ENCODE measurements at regions not wholly inside any gene's neighbourhood (a gene's known extent, or its start where the extent isn't known, plus 50 kb on each side); places are given as distances from the start of the nearest gene placed in this dataset.

DNA sequence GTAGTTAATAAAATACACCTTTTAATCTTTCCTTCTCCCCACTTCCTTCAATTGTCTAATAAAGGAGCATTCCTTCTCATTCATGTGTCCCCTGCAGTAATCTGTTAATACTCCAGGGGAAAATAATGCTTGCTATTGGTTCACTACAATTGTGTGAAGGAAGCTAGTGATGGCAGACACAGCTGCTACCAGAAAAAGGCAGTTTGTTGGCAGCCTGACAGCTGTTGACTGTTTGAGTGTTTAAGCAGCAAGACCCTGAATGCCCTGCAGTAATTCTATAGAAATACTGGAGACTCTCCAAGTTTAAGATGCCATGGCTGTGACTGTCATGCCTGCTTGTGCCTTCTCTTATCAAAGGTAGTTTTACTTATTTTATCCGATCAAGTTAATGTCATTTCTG is 359.5 kb downstream of the C4orf33 start:
- Mint-ChIP-seq H3K9me3 (peaks cover 0 to 3% (median 0%) of the 10 kb centered on the region in 3 donors), H3K4me1 (no peaks in the 10 kb centered on the region), H3K36me3 (no peaks in the 10 kb centered on the region), H3K27ac (no peak overlapping the region), H3K4me3 (no peak overlapping the region), H3K27me3 (no peaks in the 10 kb centered on the region)

DNA sequence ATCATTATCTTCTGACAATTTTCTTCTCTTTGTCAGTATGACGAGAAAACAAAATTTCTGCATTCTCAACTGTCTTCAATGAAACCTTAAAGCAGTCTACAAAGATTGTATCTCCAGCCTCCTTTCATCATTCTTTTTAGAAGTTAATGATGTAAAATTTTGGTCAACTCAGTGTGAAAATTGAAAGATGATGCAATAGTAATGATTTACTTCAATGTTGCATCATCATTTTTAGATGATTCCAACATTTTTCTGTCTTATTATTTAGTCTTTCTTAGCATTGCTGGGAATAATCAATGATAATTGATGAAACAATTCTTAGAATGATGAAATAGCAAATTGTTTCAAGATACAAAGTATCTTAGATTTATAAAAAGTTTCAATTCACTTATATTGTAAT is 372.7 kb downstream of the C4orf33 start:
- H3K9me3 Mint-ChIP-seq = peaks cover 3 to 8% (median 3%) of the 10 kb centered on the region in 3 donors
- no peaks in the 10 kb centered on the region for H3K4me1 Mint-ChIP-seq
- H3K4me3 Mint-ChIP-seq = no peak overlapping the region
- no peaks in the 10 kb centered on the region for H3K36me3 Mint-ChIP-seq
- no peaks in the 10 kb centered on the region for H3K27me3 Mint-ChIP-seq
- no peak overlapping the region for H3K27ac Mint-ChIP-seq

GRCh38 chr4:129474698-129475097 is 378.7 kb downstream of the C4orf33 start:
- H3K4me1 Mint-ChIP-seq = peaks cover 0 to 1% (median 0%) of the 10 kb centered on the region in 3 donors
- H3K27ac Mint-ChIP-seq = no peak overlapping the region
- no peaks in the 10 kb centered on the region for H3K27me3 Mint-ChIP-seq
- H3K9me3 Mint-ChIP-seq = peaks cover 6 to 16% (median 6%) of the 10 kb centered on the region in 3 donors
- H3K4me3 Mint-ChIP-seq = no peak overlapping the region
- no peaks in the 10 kb centered on the region for H3K36me3 Mint-ChIP-seq

GRCh38 chr4:129481107-129481506 is 385.2 kb downstream of the C4orf33 start:
- Mint-ChIP-seq H3K27ac (no peak overlapping the region), H3K27me3 (no peaks in the 10 kb centered on the region), H3K4me3 (no peak overlapping the region), H3K9me3 (no peaks in the 10 kb centered on the region), H3K36me3 (no peaks in the 10 kb centered on the region), H3K4me1 (peaks cover 0 to 1% (median 0%) of the 10 kb centered on the region in 3 donors)

GRCh38 chr4:129488427-129488826 is 392.5 kb downstream of the C4orf33 start:
- Mint-ChIP-seq H3K4me1 (no peaks in the 10 kb centered on the region), H3K27me3 (no peaks in the 10 kb centered on the region), H3K4me3 (no peak overlapping the region), H3K36me3 (no peaks in the 10 kb centered on the region), H3K27ac (no peak overlapping the region), H3K9me3 (peaks cover 0 to 2% (median 0%) of the 10 kb centered on the region in 3 donors)

DNA sequence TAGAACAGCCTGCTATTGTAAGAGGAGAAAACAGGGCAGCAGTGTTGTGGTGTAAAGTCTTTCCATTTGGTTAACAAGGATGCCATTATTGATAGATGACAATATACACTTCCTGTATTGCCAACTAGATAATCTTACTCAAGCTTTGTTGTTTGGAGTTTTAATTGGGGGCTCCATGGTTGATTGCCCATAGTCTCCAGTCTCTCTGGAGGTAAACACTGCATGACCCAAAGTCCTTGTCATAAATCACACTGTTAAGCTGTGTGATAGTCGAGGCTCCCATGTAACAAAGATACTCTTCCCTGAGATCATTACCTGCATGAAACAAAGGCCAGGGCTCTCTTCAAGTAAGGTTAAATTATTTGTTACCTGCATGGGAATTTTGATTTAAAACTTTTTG is 394.6 kb downstream of the C4orf33 start:
- Mint-ChIP-seq H3K4me3 (no peak overlapping the region), H3K36me3 (no peaks in the 10 kb centered on the region), H3K9me3 (peaks cover 0 to 2% (median 2%) of the 10 kb centered on the region in 3 donors), H3K27me3 (no peaks in the 10 kb centered on the region), H3K4me1 (no peaks in the 10 kb centered on the region), H3K27ac (no peak overlapping the region)

GRCh38 chr4:129498626-129499025 is 402.7 kb downstream of the C4orf33 start:
- H3K27ac Mint-ChIP-seq = no peak overlapping the region
- no peak overlapping the region for H3K4me3 Mint-ChIP-seq
- peaks cover 0 to 2% (median 0%) of the 10 kb centered on the region in 3 donors for H3K9me3 Mint-ChIP-seq
- no peaks in the 10 kb centered on the region for H3K27me3 Mint-ChIP-seq
- no peaks in the 10 kb centered on the region for H3K36me3 Mint-ChIP-seq
- H3K4me1 Mint-ChIP-seq = no peaks in the 10 kb centered on the region

DNA sequence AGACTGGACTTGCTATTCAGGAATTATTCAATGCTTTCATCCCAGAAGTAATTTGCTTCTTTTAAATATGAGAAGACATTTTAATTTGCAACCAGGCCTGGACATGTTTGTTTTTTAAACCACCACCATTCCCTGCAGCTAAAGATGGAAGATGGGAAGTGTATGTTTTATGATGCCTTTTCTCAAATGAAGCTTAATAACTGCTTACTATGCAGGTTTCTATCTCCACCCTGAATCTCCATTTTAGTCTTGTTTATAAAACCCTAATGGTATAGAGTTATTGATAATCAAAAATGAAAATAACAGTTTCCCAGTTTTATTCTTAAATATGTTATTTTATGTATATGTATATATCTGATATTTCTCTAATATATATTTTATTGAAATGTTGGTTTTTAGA is 418.9 kb downstream of the C4orf33 start:
- no peak overlapping the region for H3K27ac Mint-ChIP-seq
- no peak overlapping the region for H3K4me3 Mint-ChIP-seq
- H3K36me3 Mint-ChIP-seq = no peaks in the 10 kb centered on the region
- H3K4me1 Mint-ChIP-seq = no peaks in the 10 kb centered on the region
- no peaks in the 10 kb centered on the region for H3K27me3 Mint-ChIP-seq
- peaks cover 0 to 4% (median 0%) of the 10 kb centered on the region in 3 donors for H3K9me3 Mint-ChIP-seq

GRCh38 chr4:129515356-129515755 is 419.4 kb downstream of the C4orf33 start:
- Mint-ChIP-seq H3K36me3 (no peaks in the 10 kb centered on the region), H3K4me3 (no peak overlapping the region), H3K27ac (no peak overlapping the region), H3K4me1 (no peaks in the 10 kb centered on the region), H3K27me3 (no peaks in the 10 kb centered on the region), H3K9me3 (peaks cover 0 to 4% (median 2%) of the 10 kb centered on the region in 3 donors)

DNA sequence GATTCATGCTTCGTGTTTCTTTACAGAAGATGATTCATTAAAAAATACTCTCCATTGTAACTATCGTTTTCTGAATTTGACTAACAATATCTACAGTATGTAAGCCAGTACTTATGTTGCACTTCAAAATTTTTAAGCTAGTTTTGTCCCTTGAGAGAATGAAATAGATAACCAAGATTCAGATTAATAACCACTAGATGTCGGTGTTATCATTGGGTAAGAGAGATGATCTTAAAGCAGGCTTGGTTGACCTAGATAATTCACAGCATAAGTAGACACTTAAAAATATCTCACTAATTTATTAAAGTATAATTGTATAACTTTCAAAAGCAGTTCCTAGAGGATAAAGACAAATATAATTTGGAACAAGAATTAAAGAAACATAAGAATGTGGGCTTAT is 430.9 kb downstream of the C4orf33 start:
- no peaks in the 10 kb centered on the region for H3K4me1 Mint-ChIP-seq
- no peak overlapping the region for H3K27ac Mint-ChIP-seq
- no peak overlapping the region for H3K4me3 Mint-ChIP-seq
- no peaks in the 10 kb centered on the region for H3K36me3 Mint-ChIP-seq
- H3K27me3 Mint-ChIP-seq = peaks cover 1% of the 10 kb centered on the region
- H3K9me3 Mint-ChIP-seq = no peaks in the 10 kb centered on the region

GRCh38 chr4:129531253-129531652 is 435.3 kb downstream of the C4orf33 start:
- peaks cover 1 to 7% (median 3%) of the 10 kb centered on the region in 3 donors for H3K4me1 Mint-ChIP-seq
- no peaks in the 10 kb centered on the region for H3K27me3 Mint-ChIP-seq
- H3K9me3 Mint-ChIP-seq = no peaks in the 10 kb centered on the region
- no peaks in the 10 kb centered on the region for H3K36me3 Mint-ChIP-seq
- H3K27ac Mint-ChIP-seq = no peak overlapping the region
- H3K4me3 Mint-ChIP-seq = no peak overlapping the region

- H3K4me3 Mint-ChIP-seq = no peak overlapping the region
- H3K36me3 Mint-ChIP-seq = no peaks in the 10 kb centered on the region
- peaks cover 1 to 7% (median 3%) of the 10 kb centered on the region in 3 donors for H3K4me1 Mint-ChIP-seq
- no peak overlapping the region for H3K27ac Mint-ChIP-seq
- H3K9me3 Mint-ChIP-seq = peaks cover 0 to 1% (median 0%) of the 10 kb centered on the region in 3 donors
- no peaks in the 10 kb centered on the region for H3K27me3 Mint-ChIP-seq
Observed at GRCh38 chr4:129532573-129532972, 436.6 kb downstream of the C4orf33 start.

DNA sequence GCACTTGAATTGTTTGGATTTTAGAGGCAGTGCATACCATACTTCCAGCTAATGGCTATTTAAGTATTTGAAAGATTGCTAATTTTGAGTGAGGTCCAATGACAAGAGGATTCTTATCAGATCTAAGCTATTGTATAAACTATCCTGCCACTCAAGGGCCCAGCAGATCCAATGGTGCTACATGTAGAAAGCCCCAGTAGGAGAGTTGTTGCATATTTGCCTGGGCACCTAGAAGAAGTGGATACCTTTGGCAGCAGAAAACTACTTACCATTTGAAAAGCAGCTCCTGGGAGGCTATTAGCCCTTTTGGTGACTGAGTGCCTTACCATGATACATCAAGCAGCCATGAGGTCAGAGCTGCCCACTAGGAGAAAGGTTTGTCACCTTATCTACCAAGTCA is 447.3 kb downstream of the C4orf33 start:
- Mint-ChIP-seq H3K27ac (no peak overlapping the region), H3K4me1 (no peaks in the 10 kb centered on the region), H3K4me3 (no peak overlapping the region), H3K36me3 (no peaks in the 10 kb centered on the region), H3K27me3 (no peaks in the 10 kb centered on the region), H3K9me3 (no peaks in the 10 kb centered on the region)

DNA sequence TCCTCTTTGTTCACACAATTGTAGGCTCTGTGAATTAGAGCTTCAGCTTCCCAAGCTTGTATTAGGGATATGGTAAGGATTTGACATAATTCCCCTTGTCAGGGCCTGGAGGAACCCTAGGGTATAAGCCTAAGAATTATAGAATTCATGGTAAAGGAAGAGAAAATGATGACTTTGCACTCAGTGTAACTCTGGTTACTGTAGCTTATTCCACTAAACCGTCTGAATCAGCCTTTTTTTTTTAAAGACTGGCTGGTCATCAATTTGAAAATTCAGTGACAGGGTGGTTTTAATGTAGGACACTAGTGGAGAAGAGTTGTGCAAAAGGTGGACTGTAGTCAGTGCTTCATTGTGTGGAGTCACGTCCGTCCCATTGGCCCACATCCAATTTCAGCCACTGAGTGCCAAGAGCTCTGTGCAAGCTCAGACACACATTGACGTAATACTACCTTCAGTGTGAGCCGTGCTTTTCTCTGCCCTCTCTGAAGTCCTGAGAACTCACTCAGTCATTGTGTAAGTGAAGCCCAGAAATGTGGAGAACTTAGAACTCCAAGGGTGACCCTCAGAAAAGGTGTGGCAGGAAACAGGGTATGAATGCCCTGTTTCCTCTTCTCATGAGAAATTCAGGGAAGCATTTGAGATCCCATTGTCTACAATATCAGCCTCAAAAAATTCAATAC is 449.8 kb downstream of the C4orf33 start:
- no peak overlapping the region for H3K4me3 Mint-ChIP-seq
- no peak overlapping the region for H3K27ac Mint-ChIP-seq
- no peaks in the 10 kb centered on the region for H3K9me3 Mint-ChIP-seq
- no peaks in the 10 kb centered on the region for H3K36me3 Mint-ChIP-seq
- no peaks in the 10 kb centered on the region for H3K4me1 Mint-ChIP-seq
- no peaks in the 10 kb centered on the region for H3K27me3 Mint-ChIP-seq

- H3K27me3 Mint-ChIP-seq = no peaks in the 10 kb centered on the region
- no peak overlapping the region for H3K4me3 Mint-ChIP-seq
- H3K36me3 Mint-ChIP-seq = no peaks in the 10 kb centered on the region
- H3K4me1 Mint-ChIP-seq = no peaks in the 10 kb centered on the region
- no peaks in the 10 kb centered on the region for H3K9me3 Mint-ChIP-seq
- no peak overlapping the region for H3K27ac Mint-ChIP-seq
Observed at GRCh38 chr4:129546531-129546930, 450.6 kb downstream of the C4orf33 start.

DNA sequence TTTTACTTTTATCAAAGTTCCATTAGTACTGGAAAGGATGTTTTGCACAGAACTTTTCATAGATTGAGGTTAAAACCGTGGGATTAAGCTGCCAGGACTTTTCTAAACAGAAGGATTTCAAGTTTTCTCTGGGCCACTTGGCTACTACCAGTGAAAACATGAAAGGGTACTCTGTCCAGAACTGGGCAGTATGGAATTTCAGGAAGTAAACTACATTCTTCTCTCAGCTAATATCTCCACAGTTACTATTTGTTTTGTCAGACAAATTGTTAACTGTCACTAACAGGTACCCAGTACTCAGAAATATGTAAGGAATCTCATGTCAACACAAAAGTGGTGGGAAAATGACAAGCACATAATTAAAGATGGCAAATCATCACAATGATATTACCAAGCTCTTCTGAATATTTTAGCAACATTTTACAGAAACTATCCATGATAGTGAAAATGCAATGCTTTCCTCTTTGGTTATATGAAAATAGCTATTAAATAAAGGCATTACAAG is 454.4 kb downstream of the C4orf33 start:
- Mint-ChIP-seq H3K4me3 (no peak overlapping the region), H3K4me1 (no peaks in the 10 kb centered on the region), H3K36me3 (no peaks in the 10 kb centered on the region), H3K27me3 (no peaks in the 10 kb centered on the region), H3K9me3 (no peaks in the 10 kb centered on the region), H3K27ac (no peak overlapping the region)

All from IgD-negative memory B cell (primary cell).